Gastrocnemius medialis (tissue), 4 donors: ENCODE measurements at regions not wholly inside any gene's neighbourhood (a gene's known extent, or its start where the extent isn't known, plus 50 kb on each side); places are given as distances from the start of the nearest gene placed in this dataset.

Source experiments
- POLR2A ChIP-seq, 2 donors: fragments of 450-650 bp; IDR thresholded peaks; one replicate each; pipeline ENCODE4 v1.6.1; 2017; ENCODE audit warnings: antibody characterized with exemption in 2 of 2, mild to moderate bottlenecking in 2 of 2, moderate library complexity in 2 of 2
- TF ChIP-seq, protein P1 (sequence below), 5 experiments: fragments of 450-650 bp in 3 of 5; fragments of 200-600 bp in 2 of 5; sonication (generic) in 2 of 5; IDR thresholded peaks in 4 of 5; conservative IDR thresholded peaks in 1 of 5; 1 replicate in 4 of 5; 2 replicates in 1 of 5; pipeline ENCODE4 v1.5.1; 2016 to 2019; ENCODE audit warnings: antibody characterized with exemption in 5 of 5, mild to moderate bottlenecking in 3 of 5, moderate library complexity in 3 of 5

DNA sequence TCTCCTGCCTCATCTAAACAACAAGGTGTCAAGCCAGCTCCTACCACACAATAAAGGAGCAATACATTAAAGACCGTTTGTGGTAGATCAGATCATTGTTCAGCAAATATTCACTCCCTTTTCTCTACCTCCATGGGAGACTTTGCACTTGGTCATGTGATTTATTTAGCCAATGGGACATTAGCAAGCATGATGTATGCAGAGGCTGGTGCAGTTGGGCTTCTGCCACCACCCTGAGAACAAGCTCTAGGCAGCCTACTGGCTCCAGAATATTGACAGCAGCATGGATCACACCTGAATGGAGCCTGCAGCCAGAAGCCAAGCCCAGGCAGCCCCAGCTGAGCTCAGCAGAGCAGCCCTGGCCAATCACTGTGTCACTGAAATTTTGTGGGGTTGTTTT, 99.4 kb upstream of the UBE2E2 start:
- TF ChIP-seq POLR2A (IDR thresholded peaks at IDR 0.05) = no peak
- TF ChIP-seq, protein P1, sequence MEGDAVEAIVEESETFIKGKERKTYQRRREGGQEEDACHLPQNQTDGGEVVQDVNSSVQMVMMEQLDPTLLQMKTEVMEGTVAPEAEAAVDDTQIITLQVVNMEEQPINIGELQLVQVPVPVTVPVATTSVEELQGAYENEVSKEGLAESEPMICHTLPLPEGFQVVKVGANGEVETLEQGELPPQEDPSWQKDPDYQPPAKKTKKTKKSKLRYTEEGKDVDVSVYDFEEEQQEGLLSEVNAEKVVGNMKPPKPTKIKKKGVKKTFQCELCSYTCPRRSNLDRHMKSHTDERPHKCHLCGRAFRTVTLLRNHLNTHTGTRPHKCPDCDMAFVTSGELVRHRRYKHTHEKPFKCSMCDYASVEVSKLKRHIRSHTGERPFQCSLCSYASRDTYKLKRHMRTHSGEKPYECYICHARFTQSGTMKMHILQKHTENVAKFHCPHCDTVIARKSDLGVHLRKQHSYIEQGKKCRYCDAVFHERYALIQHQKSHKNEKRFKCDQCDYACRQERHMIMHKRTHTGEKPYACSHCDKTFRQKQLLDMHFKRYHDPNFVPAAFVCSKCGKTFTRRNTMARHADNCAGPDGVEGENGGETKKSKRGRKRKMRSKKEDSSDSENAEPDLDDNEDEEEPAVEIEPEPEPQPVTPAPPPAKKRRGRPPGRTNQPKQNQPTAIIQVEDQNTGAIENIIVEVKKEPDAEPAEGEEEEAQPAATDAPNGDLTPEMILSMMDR (IDR thresholded peaks at IDR 0.05 in 4 of 5, conservative IDR thresholded peaks at IDR 0.05 in 1 of 5) = no peak
